Esophagus squamous epithelium (tissue), 5 donors: ENCODE measurements at regions not wholly inside any gene's neighbourhood (a gene's known extent, or its start where the extent isn't known, plus 50 kb on each side); places are given as distances from the start of the nearest gene placed in this dataset.

Experiments used
- DNase-seq: peaks from one replicate; lab custom pipeline; 2025; lab: John Stamatoyannopoulos, UW
- H3K27ac ChIP-seq, 4 donors: fragments of 200-600 bp; sonication (generic); one replicate each; pipeline ENCODE4 v1.5.1; 2016 to 2019; ENCODE audit warnings: mild to moderate bottlenecking in 1 of 4
- H3K27me3 ChIP-seq, 4 donors: fragments of 200-600 bp; sonication (generic); 1 replicate in 3 of 4; 2 replicates in 1 of 4; pipeline versions ENCODE4 v1.5.1 to v1.6.0; 2017 to 2021; ENCODE audit warnings: antibody characterized with exemption in 1 of 4
- H3K36me3 ChIP-seq, 3 donors: fragments of 200-600 bp; sonication (generic); one replicate each; pipeline ENCODE4 v1.5.1; 2016 to 2019
- H3K4me1 ChIP-seq, 3 donors: fragments of 200-600 bp; sonication (generic); one replicate each; pipeline ENCODE4 v1.5.1; 2017 to 2019
- H3K4me3 ChIP-seq, 4 donors: fragments of 200-600 bp; sonication (generic); 1 replicate in 3 of 4; 2 replicates in 1 of 4; pipeline ENCODE4 v1.5.1; 2016 to 2019; ENCODE audit warnings: mild to moderate bottlenecking in 2 of 4, moderate library complexity in 1 of 4
- H3K9me3 ChIP-seq, 3 donors: fragments of 200-600 bp; sonication (generic); one replicate each; pipeline ENCODE4 v1.5.1; 2016 to 2019
- CTCF ChIP-seq, 6 experiments: fragments of 450-650 bp in 4 of 6; fragments of 200-600 bp in 2 of 6; sonication (generic) in 2 of 6; IDR thresholded peaks; one replicate each; pipeline ENCODE4 v1.5.1; 2016 to 2019; ENCODE audit warnings: antibody characterized with exemption in 6 of 6, mild to moderate bottlenecking in 4 of 6, moderate library complexity in 4 of 6
- POLR2A ChIP-seq, 4 donors: fragments of 450-650 bp; IDR thresholded peaks; one replicate each; pipeline ENCODE4 v1.6.1; 2017; ENCODE audit warnings: antibody characterized with exemption in 4 of 4, mild to moderate bottlenecking in 4 of 4, moderate library complexity in 3 of 4
- WGBS, 2 donors: methylation state at CpG; one replicate each; pipeline ENCODE4 v1.1.5; 2018; 5-methylcytosine and 5-hydroxymethylcytosine counted together
- intact Hi-C: fragments of 100-400 bp; cut with DNase I; formaldehyde crosslinking; loops from one replicate; pipeline ENCODE4 v1.15.0; 2022
- donor health status: DM: yes; HTN: yes; CAD: no.

DNA sequence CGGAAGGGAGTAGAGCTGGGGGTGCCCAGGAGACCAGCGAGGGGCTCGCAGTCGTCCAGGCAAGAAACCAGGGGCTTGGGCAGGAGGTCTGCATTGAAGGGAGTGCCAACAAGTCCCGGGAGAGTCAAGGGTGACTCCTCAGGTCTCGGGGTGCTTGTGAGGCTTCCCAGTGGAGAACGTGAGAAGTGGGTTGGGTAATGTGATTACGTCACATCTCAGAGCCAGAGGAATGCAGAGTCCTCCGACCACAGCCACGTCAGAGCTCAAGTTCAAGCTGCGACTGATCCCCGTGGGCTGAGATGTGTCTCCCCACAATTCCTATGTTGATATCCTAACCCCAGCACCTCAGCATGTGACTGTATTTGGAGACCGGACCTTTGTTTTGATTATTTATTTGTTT, 89.7 kb upstream of the SHANK2 start:
- Histone ChIP-seq H3K27ac (no peak overlapping the region), H3K27me3 (peaks cover 0 to 29% (median 0%) of the 10 kb centered on the region in 4 donors), H3K4me3 (no peak overlapping the region), H3K36me3 (no peaks in the 10 kb centered on the region), H3K9me3 (no peaks in the 10 kb centered on the region), H3K4me1 (peaks cover 6 to 17% (median 8%) of the 10 kb centered on the region in 3 donors)
- WGBS, 2 donors = 60 to 65% methylated on average over 11 to 13 of the region's 13 CpGs
- TF ChIP-seq POLR2A (IDR thresholded peaks at IDR 0.05) (no peak), CTCF (IDR thresholded peaks at IDR 0.05) (no peak)
- intact Hi-C loops = no loop called here
- no peak for DNase-seq

GRCh38 chr11:71341596-71341995, 89.2 kb upstream of the SHANK2 start:
- intact Hi-C loops = no loop called here
- DNase-seq = no peak
- no peaks in the 10 kb centered on the region for H3K36me3 ChIP-seq
- no peak overlapping the region for H3K4me3 ChIP-seq
- TF ChIP-seq CTCF (IDR thresholded peaks at IDR 0.05) = no peak
- TF ChIP-seq POLR2A (IDR thresholded peaks at IDR 0.05) = no peak
- H3K27me3 ChIP-seq = peaks cover 0 to 24% (median 0%) of the 10 kb centered on the region in 4 donors
- H3K27ac ChIP-seq = no peak overlapping the region
- 86 to 91% methylated on average over 6 to 8 of the region's 9 CpGs for WGBS, 2 donors
- no peaks in the 10 kb centered on the region for H3K9me3 ChIP-seq
- peaks cover 6 to 17% (median 8%) of the 10 kb centered on the region in 3 donors for H3K4me1 ChIP-seq

- intact Hi-C loops = no loop called here
- no peak overlapping the region for H3K27ac ChIP-seq
- H3K4me3 ChIP-seq = no peak overlapping the region
- H3K4me1 ChIP-seq = peaks cover 6 to 17% (median 8%) of the 10 kb centered on the region in 3 donors
- DNase-seq = no peak
- no peaks in the 10 kb centered on the region for H3K9me3 ChIP-seq
- peaks cover 0 to 23% (median 0%) of the 10 kb centered on the region in 4 donors for H3K27me3 ChIP-seq
- TF ChIP-seq CTCF (IDR thresholded peaks at IDR 0.05) = no peak
- no peak for TF ChIP-seq POLR2A (IDR thresholded peaks at IDR 0.05)
- no peaks in the 10 kb centered on the region for H3K36me3 ChIP-seq
- 94 to 96% methylated on average over 8 of the region's 8 CpGs for WGBS, 2 donors
These were observed 88.8 kb upstream of the SHANK2 start for GRCh38 chr11:71341173-71341572.

- H3K27me3 ChIP-seq = peaks cover 0 to 17% (median 0%) of the 10 kb centered on the region in 4 donors
- no peak overlapping the region for H3K27ac ChIP-seq
- H3K4me1 ChIP-seq = peaks cover 6 to 17% (median 8%) of the 10 kb centered on the region in 3 donors
- H3K36me3 ChIP-seq = no peaks in the 10 kb centered on the region
- no peaks in the 10 kb centered on the region for H3K9me3 ChIP-seq
- no peak overlapping the region for H3K4me3 ChIP-seq
- intact Hi-C loops = no loop called here
- WGBS, 2 donors = 86 to 91% methylated on average over 9 to 12 of the region's 12 CpGs
- no peak for TF ChIP-seq POLR2A (IDR thresholded peaks at IDR 0.05)
- TF ChIP-seq CTCF (IDR thresholded peaks at IDR 0.05) = no peak
- DNase-seq = no peak
These were observed 87.8 kb upstream of the SHANK2 start for GRCh38 chr11:71340086-71340606.

- Histone ChIP-seq H3K36me3 (no peaks in the 10 kb centered on the region), H3K4me3 (peak overlapping the region in 3 of 4 donors; percentile 6 to 40 (median 6)), H3K27me3 (peaks cover 0 to 19% (median 0%) of the 10 kb centered on the region in 4 donors), H3K4me1 (peaks cover 6 to 17% (median 8%) of the 10 kb centered on the region in 3 donors), H3K27ac (no peak overlapping the region), H3K9me3 (no peaks in the 10 kb centered on the region)
- intact Hi-C loops = no loop called here
- WGBS, 2 donors = 43 to 47% methylated on average over 9 to 13 of the region's 14 CpGs
- DNase-seq = no peak
- no peak for TF ChIP-seq CTCF (IDR thresholded peaks at IDR 0.05)
- no peak for TF ChIP-seq POLR2A (IDR thresholded peaks at IDR 0.05)
These were observed 87.1 kb upstream of the SHANK2 start for GRCh38 chr11:71339396-71339881.
